ENCODE measurements at regions not wholly inside any gene's neighbourhood (a gene's known extent, or its start where the extent isn't known, plus 50 kb on each side); places are given as distances from the start of the nearest gene placed in this dataset.

DNA sequence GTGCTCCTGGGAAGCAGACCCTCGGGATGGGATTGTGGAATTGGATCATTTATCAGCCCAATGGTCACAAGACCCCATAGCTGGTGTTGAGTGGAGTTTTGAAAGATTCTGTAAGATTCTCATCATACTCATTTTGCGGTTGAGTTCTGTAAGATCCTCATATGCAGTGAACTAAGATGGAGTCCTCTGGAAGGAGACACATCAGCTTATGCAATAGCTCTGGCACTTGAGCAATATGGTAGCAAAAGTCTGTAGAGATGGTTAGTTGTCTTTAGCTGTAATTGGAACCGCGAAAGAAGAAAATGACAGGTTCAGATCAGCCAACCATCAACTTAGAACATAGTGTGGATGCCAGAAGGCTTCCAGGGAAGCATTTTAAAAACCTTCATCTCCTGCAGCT is 184.5 kb upstream of the TSC22D2 start:
- peaks cover 28% of the 10 kb centered on the region for H3K27me3 Mint-ChIP-seq (ENCODE audit: low read depth)
- DNase-seq = no peak
- Histone ChIP-seq H3K18ac (ENCODE audit: insufficient read length, low read depth, low read length) (no peak overlapping the region), H3K4me2 (ENCODE audit: insufficient read depth, insufficient read length, low read length) (no peak overlapping the region), H3K23me2 (ENCODE audit: insufficient read length, low read depth, low read length, poor library complexity, severe bottlenecking) (peaks cover 7% of the 10 kb centered on the region), H3K9ac (ENCODE audit: extremely low read depth, insufficient read length, low read length) (no peak overlapping the region), H4K8ac (replicated peaks; ENCODE audit: insufficient read length, low read depth, low read length) (no peak overlapping the region), H2BK5ac (ENCODE audit: insufficient read length, low read length) (no peak overlapping the region), H4K20me1 (ENCODE audit: control insufficient read depth, insufficient read depth, insufficient read length) (no peaks in the 10 kb centered on the region), H3T11ph (ENCODE audit: low read length) (no peak overlapping the region), H3K4me1 (ENCODE audit: insufficient read depth, low read length) (peaks cover 12% of the 10 kb centered on the region; the same call in 1 of the 2 replicates), H2AK5ac (ENCODE audit: insufficient read length, low read length) (no peak overlapping the region), H3K79me2 (ENCODE audit: insufficient read depth, low read length) (no peaks in the 10 kb centered on the region), H3K79me1 (ENCODE audit: insufficient read depth, low read depth, low read length, poor library complexity, severe bottlenecking) (no peaks in the 10 kb centered on the region), H3K27ac (ENCODE audit: insufficient read length, low read depth, low read length) (no peak overlapping the region), H2BK20ac (ENCODE audit: low read depth, low read length, poor library complexity, severe bottlenecking) (no peak overlapping the region), H3K4ac (ENCODE audit: low read depth, low read length) (no peak overlapping the region), H2BK12ac (ENCODE audit: insufficient read length, low read depth, low read length) (no peak overlapping the region), H2AFZ (ENCODE audit: low read length) (no peak overlapping the region), H3K9me3 (ENCODE audit: control insufficient read depth, low read depth, low read length) (no peaks in the 10 kb centered on the region), H4K5ac (ENCODE audit: insufficient read length, low read depth, low read length) (no peak overlapping the region), H3K56ac (ENCODE audit: insufficient read length, low read depth, low read length) (no peak overlapping the region), H2BK120ac (ENCODE audit: low read depth, low read length, poor library complexity, severe bottlenecking) (no peak overlapping the region), H3K14ac (ENCODE audit: insufficient read depth, low read length) (no peak overlapping the region), H2BK15ac (ENCODE audit: low read depth, low read length) (no peak overlapping the region), H4K91ac (ENCODE audit: insufficient read length, low read depth, low read length) (no peak overlapping the region), H3K23ac (ENCODE audit: insufficient read length, low read depth, low read length) (no peak overlapping the region), H3K27me3 (ENCODE audit: insufficient read depth, low read length) (peaks cover 2% of the 10 kb centered on the region; the same call in 1 of the 2 replicates)
- H3K27ac Mint-ChIP-seq = no peak overlapping the region
- TF ChIP-seq, protein P1, sequence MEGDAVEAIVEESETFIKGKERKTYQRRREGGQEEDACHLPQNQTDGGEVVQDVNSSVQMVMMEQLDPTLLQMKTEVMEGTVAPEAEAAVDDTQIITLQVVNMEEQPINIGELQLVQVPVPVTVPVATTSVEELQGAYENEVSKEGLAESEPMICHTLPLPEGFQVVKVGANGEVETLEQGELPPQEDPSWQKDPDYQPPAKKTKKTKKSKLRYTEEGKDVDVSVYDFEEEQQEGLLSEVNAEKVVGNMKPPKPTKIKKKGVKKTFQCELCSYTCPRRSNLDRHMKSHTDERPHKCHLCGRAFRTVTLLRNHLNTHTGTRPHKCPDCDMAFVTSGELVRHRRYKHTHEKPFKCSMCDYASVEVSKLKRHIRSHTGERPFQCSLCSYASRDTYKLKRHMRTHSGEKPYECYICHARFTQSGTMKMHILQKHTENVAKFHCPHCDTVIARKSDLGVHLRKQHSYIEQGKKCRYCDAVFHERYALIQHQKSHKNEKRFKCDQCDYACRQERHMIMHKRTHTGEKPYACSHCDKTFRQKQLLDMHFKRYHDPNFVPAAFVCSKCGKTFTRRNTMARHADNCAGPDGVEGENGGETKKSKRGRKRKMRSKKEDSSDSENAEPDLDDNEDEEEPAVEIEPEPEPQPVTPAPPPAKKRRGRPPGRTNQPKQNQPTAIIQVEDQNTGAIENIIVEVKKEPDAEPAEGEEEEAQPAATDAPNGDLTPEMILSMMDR (conservative IDR thresholded peaks at IDR 0.05) = no peak
- no CpG with 5 or more reads among the region's 4 CpGs for WGBS (ENCODE audit: extremely low coverage, insufficient read length, low lambda C conversion rate)
- H3K4me3 Mint-ChIP-seq = no peak overlapping the region
- peaks cover 41 to 43% of the 10 kb centered on the region in 2 experiments for H3K4me1 Mint-ChIP-seq
- H3K36me3 Mint-ChIP-seq (ENCODE audit: insufficient read depth in 1 of 3, low read depth in 3 of 3) = no peaks in the 10 kb centered on the region
- no peaks in the 10 kb centered on the region for H3K9me3 Mint-ChIP-seq
